ENCODE measurements at regions not wholly inside any gene's neighbourhood (a gene's known extent, or its start where the extent isn't known, plus 50 kb on each side); places are given as distances from the start of the nearest gene placed in this dataset.

- Histone ChIP-seq H2BK12ac (ENCODE audit: insufficient read length, low read depth, low read length) (no peak overlapping the region), H3K79me2 (ENCODE audit: insufficient read depth, low read length) (no peaks in the 10 kb centered on the region), H4K20me1 (ENCODE audit: control insufficient read depth, insufficient read depth, insufficient read length) (no peaks in the 10 kb centered on the region), H4K91ac (ENCODE audit: insufficient read length, low read depth, low read length) (no peak overlapping the region), H2BK20ac (ENCODE audit: low read depth, low read length, poor library complexity, severe bottlenecking) (no peak overlapping the region), H3K14ac (ENCODE audit: insufficient read depth, low read length) (no peak overlapping the region), H3K27me3 (ENCODE audit: insufficient read depth, low read length) (no peaks in the 10 kb centered on the region), H3K56ac (ENCODE audit: insufficient read length, low read depth, low read length) (no peak overlapping the region), H4K5ac (ENCODE audit: insufficient read length, low read depth, low read length) (no peak overlapping the region), H3K4ac (ENCODE audit: low read depth, low read length) (no peak overlapping the region), H3K79me1 (ENCODE audit: insufficient read depth, low read depth, low read length, poor library complexity, severe bottlenecking) (no peaks in the 10 kb centered on the region), H3K4me1 (ENCODE audit: insufficient read depth, low read length) (no peaks in the 10 kb centered on the region), H3K4me2 (ENCODE audit: insufficient read depth, insufficient read length, low read length) (no peak overlapping the region), H3K9ac (ENCODE audit: extremely low read depth, insufficient read length, low read length) (no peak overlapping the region), H2AK5ac (ENCODE audit: insufficient read length, low read length) (no peak overlapping the region), H3K9me3 (ENCODE audit: control insufficient read depth, low read depth, low read length) (no peaks in the 10 kb centered on the region), H3K23ac (ENCODE audit: insufficient read length, low read depth, low read length) (no peak overlapping the region), H2BK15ac (ENCODE audit: low read depth, low read length) (no peak overlapping the region), H4K8ac (replicated peaks; ENCODE audit: insufficient read length, low read depth, low read length) (no peak overlapping the region), H2AFZ (ENCODE audit: low read length) (no peak overlapping the region), H3T11ph (ENCODE audit: low read length) (no peak overlapping the region), H3K27ac (ENCODE audit: insufficient read length, low read depth, low read length) (no peak overlapping the region), H2BK5ac (ENCODE audit: insufficient read length, low read length) (no peak overlapping the region), H3K23me2 (ENCODE audit: insufficient read length, low read depth, low read length, poor library complexity, severe bottlenecking) (no peaks in the 10 kb centered on the region), H2BK120ac (ENCODE audit: low read depth, low read length, poor library complexity, severe bottlenecking) (no peak overlapping the region), H3K18ac (ENCODE audit: insufficient read length, low read depth, low read length) (no peak overlapping the region)
- H3K36me3 Mint-ChIP-seq (ENCODE audit: insufficient read depth in 1 of 3, low read depth in 3 of 3): no peaks in the 10 kb centered on the region; a peak in 1 of 7 replicates
- TF ChIP-seq, protein P1, sequence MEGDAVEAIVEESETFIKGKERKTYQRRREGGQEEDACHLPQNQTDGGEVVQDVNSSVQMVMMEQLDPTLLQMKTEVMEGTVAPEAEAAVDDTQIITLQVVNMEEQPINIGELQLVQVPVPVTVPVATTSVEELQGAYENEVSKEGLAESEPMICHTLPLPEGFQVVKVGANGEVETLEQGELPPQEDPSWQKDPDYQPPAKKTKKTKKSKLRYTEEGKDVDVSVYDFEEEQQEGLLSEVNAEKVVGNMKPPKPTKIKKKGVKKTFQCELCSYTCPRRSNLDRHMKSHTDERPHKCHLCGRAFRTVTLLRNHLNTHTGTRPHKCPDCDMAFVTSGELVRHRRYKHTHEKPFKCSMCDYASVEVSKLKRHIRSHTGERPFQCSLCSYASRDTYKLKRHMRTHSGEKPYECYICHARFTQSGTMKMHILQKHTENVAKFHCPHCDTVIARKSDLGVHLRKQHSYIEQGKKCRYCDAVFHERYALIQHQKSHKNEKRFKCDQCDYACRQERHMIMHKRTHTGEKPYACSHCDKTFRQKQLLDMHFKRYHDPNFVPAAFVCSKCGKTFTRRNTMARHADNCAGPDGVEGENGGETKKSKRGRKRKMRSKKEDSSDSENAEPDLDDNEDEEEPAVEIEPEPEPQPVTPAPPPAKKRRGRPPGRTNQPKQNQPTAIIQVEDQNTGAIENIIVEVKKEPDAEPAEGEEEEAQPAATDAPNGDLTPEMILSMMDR (conservative IDR thresholded peaks at IDR 0.05): no peak
- WGBS (ENCODE audit: extremely low coverage, insufficient read length, low lambda C conversion rate): no CpG with 5 or more reads among the region's 7 CpGs
- peak; percentile 47 for DNase-seq
- no peaks in the 10 kb centered on the region for H3K4me1 Mint-ChIP-seq
- H3K27me3 Mint-ChIP-seq (ENCODE audit: low read depth): 0 out of 2 replicates have a peak, but pooled peaks cover 2% of the 10 kb centered on the region
- no peak overlapping the region for H3K4me3 Mint-ChIP-seq
- no peak overlapping the region for H3K27ac Mint-ChIP-seq
- no peaks in the 10 kb centered on the region; a peak in 2 of 5 replicates for H3K9me3 Mint-ChIP-seq
Measured at GRCh38 chr1:214135886-214136285, 145.1 kb upstream of the SMYD2 start.

All from H9 (cell line).